Adrenal gland (tissue), 5 donors: ENCODE measurements at regions not wholly inside any gene's neighbourhood (a gene's known extent, or its start where the extent isn't known, plus 50 kb on each side); places are given as distances from the start of the nearest gene placed in this dataset.

Source experiments
- POLR2A ChIP-seq, 2 donors: fragments of 450-650 bp; IDR thresholded peaks; one replicate each; pipeline ENCODE4 v1.6.1; 2017; ENCODE audit warnings: antibody characterized with exemption in 2 of 2, mild to moderate bottlenecking in 2 of 2, moderate library complexity in 1 of 2
- TF ChIP-seq, protein P1 (sequence below), 6 experiments: fragments of 450-650 bp in 4 of 6; fragments of 200-600 bp in 2 of 6; sonication (generic) in 1 of 6; IDR thresholded peaks; 1 replicate in 5 of 6; 2 replicates in 1 of 6; pipeline versions ENCODE4 v1.5.1 to v1.8.0; 2016 to 2021; ENCODE audit warnings: antibody characterized with exemption in 6 of 6, mild to moderate bottlenecking in 2 of 6, moderate library complexity in 1 of 6
- donor health status: DM: no; HTN: no; CAD: no.

DNA sequence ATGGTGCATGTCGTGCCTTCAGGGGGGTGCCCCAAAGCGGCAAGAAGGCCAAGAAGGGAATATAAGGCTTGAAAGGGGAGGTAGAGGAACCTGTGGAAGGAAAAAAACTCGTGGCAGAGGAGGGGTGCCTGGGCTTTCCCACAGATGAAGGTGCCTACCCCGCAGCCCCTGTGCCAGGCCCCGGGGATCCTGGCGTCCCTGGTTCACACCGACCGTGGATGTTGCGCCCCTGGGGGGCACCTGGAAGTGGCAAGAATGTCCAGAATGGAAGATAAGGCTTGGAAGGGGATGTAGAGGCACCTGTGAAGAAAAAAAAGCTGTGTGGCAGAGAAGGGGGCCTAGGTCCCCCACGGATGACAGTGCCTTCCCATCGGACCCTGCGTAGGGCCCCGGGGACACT lies 282.2 kb downstream of the ALG10 start:
- TF ChIP-seq, protein P1, sequence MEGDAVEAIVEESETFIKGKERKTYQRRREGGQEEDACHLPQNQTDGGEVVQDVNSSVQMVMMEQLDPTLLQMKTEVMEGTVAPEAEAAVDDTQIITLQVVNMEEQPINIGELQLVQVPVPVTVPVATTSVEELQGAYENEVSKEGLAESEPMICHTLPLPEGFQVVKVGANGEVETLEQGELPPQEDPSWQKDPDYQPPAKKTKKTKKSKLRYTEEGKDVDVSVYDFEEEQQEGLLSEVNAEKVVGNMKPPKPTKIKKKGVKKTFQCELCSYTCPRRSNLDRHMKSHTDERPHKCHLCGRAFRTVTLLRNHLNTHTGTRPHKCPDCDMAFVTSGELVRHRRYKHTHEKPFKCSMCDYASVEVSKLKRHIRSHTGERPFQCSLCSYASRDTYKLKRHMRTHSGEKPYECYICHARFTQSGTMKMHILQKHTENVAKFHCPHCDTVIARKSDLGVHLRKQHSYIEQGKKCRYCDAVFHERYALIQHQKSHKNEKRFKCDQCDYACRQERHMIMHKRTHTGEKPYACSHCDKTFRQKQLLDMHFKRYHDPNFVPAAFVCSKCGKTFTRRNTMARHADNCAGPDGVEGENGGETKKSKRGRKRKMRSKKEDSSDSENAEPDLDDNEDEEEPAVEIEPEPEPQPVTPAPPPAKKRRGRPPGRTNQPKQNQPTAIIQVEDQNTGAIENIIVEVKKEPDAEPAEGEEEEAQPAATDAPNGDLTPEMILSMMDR (IDR thresholded peaks at IDR 0.05), result no peak
- TF ChIP-seq POLR2A (IDR thresholded peaks at IDR 0.05), result no peak
